PC-3 (cell line): ENCODE measurements at regions not wholly inside any gene's neighbourhood (a gene's known extent, or its start where the extent isn't known, plus 50 kb on each side); places are given as distances from the start of the nearest gene placed in this dataset.
A peak's percentile ranks its signal among the peaks of the same experiment; 100 is the strongest.

Source experiments
- ATAC-seq: fragments of 200-7000 bp; cut with Tn5 transposase; 2 replicates; pipeline ENCODE4 v1.9.1; 2020; ENCODE audit warnings: mild to moderate bottlenecking, moderate library complexity
- BruUV-seq: library from RNA; stranded (reverse); fragments of 400-500 nt; replicated peaks from 2 replicates; lab custom pipeline; 2021; lab: Mats Ljungman, UMichigan
- CTCF ChIA-PET: fragments of 300-600 bp; sonication (Branson Sonifier 250); formaldehyde crosslinking; loops from one replicate; lab custom pipeline; 2022; ENCODE audit warnings: antibody characterized with exemption; lab: Charles Lee
- POLR2A ChIA-PET: fragments of 300-600 bp; sonication (Branson Sonifier 250); formaldehyde crosslinking; loops from one replicate; lab custom pipeline; 2022; ENCODE audit warnings: antibody characterized with exemption; ENCODE audit not compliant: unreplicated experiment; lab: Charles Lee
- DNase-seq: peaks from one replicate; pipeline ENCODE4 v3.0.0-alpha.2; 2015
- H2AFZ ChIP-seq: fragments of 300-600 bp; sonication (generic); 2 replicates; pipeline ENCODE4 v1.6.0; 2016; ENCODE audit warnings: antibody characterized with exemption, low read length
- H3F3A ChIP-seq: fragments of 300-600 bp; sonication (generic); one replicate; pipeline ENCODE4 v1.6.0; 2017; ENCODE audit warnings: antibody characterized with exemption, low read length, control low read depth, mild to moderate bottlenecking; ENCODE audit not compliant: unreplicated experiment
- H3K27ac ChIP-seq: fragments of 300-600 bp; sonication (generic); 2 replicates; pipeline ENCODE4 v1.5.1; 2016; ENCODE audit warnings: mild to moderate bottlenecking, low read length
- H3K27me3 ChIP-seq: fragments of 300-600 bp; sonication (generic); 2 replicates; pipeline ENCODE4 v1.6.1; 2016; ENCODE audit warnings: low read length, mixed read lengths
- H3K36me3 ChIP-seq: fragments of 300-600 bp; sonication (generic); 2 replicates; pipeline ENCODE4 v1.6.1; 2016; ENCODE audit warnings: low read depth, mixed run types, low read length, mixed read lengths
- H3K4me1 ChIP-seq: fragments of 300-600 bp; sonication (generic); 2 replicates; pipeline ENCODE4 v1.5.1; 2016; ENCODE audit warnings: low read length; ENCODE audit not compliant: insufficient read depth
- H3K4me2 ChIP-seq: fragments of 300-600 bp; sonication (generic); 2 replicates; pipeline ENCODE4 v1.6.0; 2016; ENCODE audit warnings: low read length
- H3K4me3 ChIP-seq: fragments of 300-600 bp; sonication (generic); 2 replicates; pipeline ENCODE4 v1.5.1; 2016; ENCODE audit warnings: mild to moderate bottlenecking, low read length, mixed read lengths
- H3K79me2 ChIP-seq: fragments of 300-600 bp; sonication (generic); 2 replicates; pipeline ENCODE4 v1.6.1; 2017; ENCODE audit warnings: low read length, mixed read lengths
- H3K9ac ChIP-seq: fragments of 300-600 bp; sonication (generic); 2 replicates; pipeline ENCODE4 v1.6.0; 2016; ENCODE audit warnings: mild to moderate bottlenecking, low read length
- H3K9me2 ChIP-seq: fragments of 300-600 bp; sonication (generic); replicated peaks from 2 replicates; pipeline ENCODE4 v1.6.1; 2016; ENCODE audit warnings: mixed run types, low read length, mixed read lengths
- H3K9me3 ChIP-seq: fragments of 300-600 bp; sonication (generic); 2 replicates; pipeline ENCODE4 v1.6.1; 2016; ENCODE audit warnings: low read length, mixed read lengths
- H4K20me1 ChIP-seq: fragments of 300-600 bp; sonication (generic); 2 replicates; pipeline ENCODE4 v1.6.1; 2016; ENCODE audit warnings: low read length, mixed read lengths
- CTCF ChIP-seq: fragments of 300-600 bp; sonication (generic); conservative IDR thresholded peaks from 2 replicates; pipeline ENCODE4 v1.5.1; 2017; ENCODE audit warnings: antibody characterized with exemption, low read depth, mild to moderate bottlenecking, low read length
- EZH2 ChIP-seq: fragments of 300-600 bp; sonication (generic); IDR thresholded peaks from one replicate; pipeline ENCODE4 v1.6.1; 2017; ENCODE audit warnings: antibody characterized with exemption, mild to moderate bottlenecking, low read length; ENCODE audit not compliant: unreplicated experiment
- EZH2phosphoT487 ChIP-seq: fragments of 300-600 bp; sonication (generic); IDR thresholded peaks from 2 replicates; pipeline ENCODE4 v1.6.1; 2018; ENCODE audit warnings: mild to moderate bottlenecking, antibody characterized with exemption, low read length, borderline replicate concordance
- intact Hi-C: fragments of 100-400 bp; cut with micrococcal nuclease; formaldehyde crosslinking; loops from 2 replicates; pipeline ENCODE4 v1.9.0; 2023

- H3K4me1 ChIP-seq, result peaks cover 29% of the 10 kb centered on the region
- H2AFZ ChIP-seq, result no peak overlapping the region
- no peaks in the 10 kb centered on the region for H3K9me3 ChIP-seq
- H3K36me3 ChIP-seq, result no peaks in the 10 kb centered on the region
- H3K4me2 ChIP-seq, result no peak overlapping the region
- no TSS peak for BruUV-seq
- POLR2A ChIA-PET, result no interaction called here
- H3K9ac ChIP-seq, result no peak overlapping the region
- no peaks in the 10 kb centered on the region for H3K9me2 ChIP-seq
- CTCF ChIA-PET, result no interaction called here
- no peak for DNase-seq
- ATAC-seq, result no peak
- H4K20me1 ChIP-seq, result no peaks in the 10 kb centered on the region
- TF ChIP-seq EZH2 (no peak), CTCF (no peak), EZH2phosphoT487 (no peak)
- H3F3A ChIP-seq, result no peaks in the 10 kb centered on the region
- H3K79me2 ChIP-seq, result no peaks in the 10 kb centered on the region
- H3K27ac ChIP-seq, result no peak overlapping the region
- H3K4me3 ChIP-seq, result no peak overlapping the region
- H3K27me3 ChIP-seq, result no peaks in the 10 kb centered on the region
- intact Hi-C loops, result no loop called here
Observed at GRCh38 chrX:23114241-23114640, 114.5 kb downstream of the DDX53 start.

- H3F3A ChIP-seq, result no peaks in the 10 kb centered on the region
- ATAC-seq (no peak), DNase-seq (no peak)
- no peak overlapping the region for H3K4me3 ChIP-seq
- POLR2A ChIA-PET, result no interaction called here
- H3K27me3 ChIP-seq, result no peaks in the 10 kb centered on the region
- H3K4me2 ChIP-seq, result no peak overlapping the region
- no TSS peak for BruUV-seq
- intact Hi-C loops, result no loop called here
- no peak overlapping the region for H3K9ac ChIP-seq
- H4K20me1 ChIP-seq, result no peaks in the 10 kb centered on the region
- H3K79me2 ChIP-seq, result no peaks in the 10 kb centered on the region
- H3K36me3 ChIP-seq, result no peaks in the 10 kb centered on the region
- no peak overlapping the region for H2AFZ ChIP-seq
- H3K9me3 ChIP-seq, result no peaks in the 10 kb centered on the region
- CTCF ChIA-PET, result no interaction called here
- H3K9me2 ChIP-seq, result no peaks in the 10 kb centered on the region
- H3K4me1 ChIP-seq, result peaks cover 38% of the 10 kb centered on the region
- TF ChIP-seq EZH2, result no peak
- H3K27ac ChIP-seq, result no peak overlapping the region
Observed at GRCh38 chrX:23115651-23116050, 115.9 kb downstream of the DDX53 start.

GRCh38 chrX:23118163-23118562 is 118.4 kb downstream of the DDX53 start:
- Histone ChIP-seq H3K27me3 (no peaks in the 10 kb centered on the region), H3K4me3 (no peak overlapping the region), H2AFZ (no peak overlapping the region), H4K20me1 (no peaks in the 10 kb centered on the region), H3F3A (no peaks in the 10 kb centered on the region), H3K4me2 (peak overlapping the region; percentile 25), H3K9me2 (no peaks in the 10 kb centered on the region), H3K27ac (peak overlapping the region; percentile 72), H3K79me2 (no peaks in the 10 kb centered on the region), H3K4me1 (peaks cover 21% of the 10 kb centered on the region), H3K9me3 (no peaks in the 10 kb centered on the region), H3K36me3 (no peaks in the 10 kb centered on the region), H3K9ac (peak overlapping the region; percentile 13; the same call in 1 of the 2 replicates)
- ATAC-seq (peak; percentile 22; the same call in 1 of the 2 replicates), DNase-seq (peak; percentile 16)
- CTCF ChIA-PET, result no interaction called here
- POLR2A ChIA-PET, result interaction anchor here (0.7 kb wide), 1 partner anchor 387 kb away, joined by 3 read pairs; no protein-coding TSS in a partner anchor
- TF ChIP-seq EZH2, result no peak
- TF ChIP-seq EZH2phosphoT487, result no peak
- no peak for TF ChIP-seq CTCF
- intact Hi-C loops, result no loop called here
- BruUV-seq, result no TSS peak
